ENCODE measurements at regions not wholly inside any gene's neighbourhood (a gene's known extent, or its start where the extent isn't known, plus 50 kb on each side); places are given as distances from the start of the nearest gene placed in this dataset.
"Not testable (repeated sequence)": the region's sequence is repeated elsewhere in the genome, so short reads cannot be mapped to it uniquely, and the experiment has no call there.

DNA sequence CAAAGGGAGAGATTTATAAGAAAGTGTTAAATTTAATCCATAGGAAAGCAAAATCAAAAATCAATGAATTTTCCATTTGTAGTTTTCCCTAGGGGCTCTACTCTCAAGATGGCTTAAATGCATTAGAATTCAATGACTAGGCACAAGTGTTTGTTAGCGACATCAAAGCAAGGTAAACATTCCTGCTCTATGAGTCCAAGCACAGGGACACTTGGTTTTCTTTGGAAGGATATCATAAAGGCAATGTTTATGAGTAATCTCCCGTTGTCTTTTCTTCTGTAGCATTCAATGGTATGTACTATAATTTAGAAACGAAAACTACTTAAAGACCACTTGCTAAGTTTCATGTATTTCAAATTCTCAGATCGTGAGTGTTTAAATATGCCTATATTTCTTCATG lies 54.8 kb upstream of the ZNF717 start:
- in situ Hi-C loops (cut with MboI; ENCODE audit: low pct_unique_long_range_greater_than_20kb, low sequenced_read_pairs); DNase-seq: not testable (repeated sequence)

DNA sequence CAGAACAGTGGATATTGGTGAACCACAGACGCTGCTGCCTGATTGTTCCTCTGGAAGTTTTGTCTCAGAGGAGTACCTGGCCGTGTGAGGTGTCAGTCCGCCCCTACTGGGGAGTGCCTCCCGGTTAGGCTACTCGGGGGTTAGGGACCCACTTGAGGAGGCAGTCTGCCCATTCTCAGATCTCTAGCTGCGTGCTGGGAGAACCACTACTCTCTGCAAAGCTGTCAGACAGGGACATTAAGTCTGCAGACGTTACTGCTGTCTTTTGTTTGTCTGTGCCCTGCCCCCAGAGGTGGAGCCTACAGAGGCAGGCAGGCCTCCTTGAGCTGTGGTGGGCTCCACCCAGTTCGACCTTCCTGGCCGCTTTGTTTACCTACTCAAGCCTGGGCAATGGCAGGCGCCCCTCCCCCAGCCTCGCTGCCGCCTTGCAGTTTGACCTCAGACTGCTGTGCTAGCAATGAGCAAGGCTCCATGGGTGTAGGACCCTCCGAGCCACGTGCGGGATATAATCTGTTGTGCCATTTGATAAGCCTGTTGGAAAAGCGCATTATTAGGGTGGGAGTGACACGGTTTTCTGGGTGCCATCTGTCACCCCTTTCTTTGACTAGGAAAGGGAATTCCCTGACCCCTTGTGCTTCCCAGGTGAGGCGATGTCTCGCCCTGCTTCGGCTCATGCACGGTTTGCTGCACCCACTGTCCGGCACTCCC lies 65.1 kb upstream of the ZNF717 start:
- DNase-seq; in situ Hi-C loops (cut with MboI; ENCODE audit: low pct_unique_long_range_greater_than_20kb, low sequenced_read_pairs): not testable (repeated sequence)

GRCh38 chr3:75863130-75863529 lies 77.8 kb upstream of the ZNF717 start:
- DNase-seq = no peak
- in situ Hi-C loops (cut with MboI; ENCODE audit: low pct_unique_long_range_greater_than_20kb, low sequenced_read_pairs) = no loop called here

GRCh38 chr3:75863878-75864277 lies 78.5 kb upstream of the ZNF717 start:
- no peak for DNase-seq
- in situ Hi-C loops (cut with MboI; ENCODE audit: low pct_unique_long_range_greater_than_20kb, low sequenced_read_pairs) = no loop called here

DNA sequence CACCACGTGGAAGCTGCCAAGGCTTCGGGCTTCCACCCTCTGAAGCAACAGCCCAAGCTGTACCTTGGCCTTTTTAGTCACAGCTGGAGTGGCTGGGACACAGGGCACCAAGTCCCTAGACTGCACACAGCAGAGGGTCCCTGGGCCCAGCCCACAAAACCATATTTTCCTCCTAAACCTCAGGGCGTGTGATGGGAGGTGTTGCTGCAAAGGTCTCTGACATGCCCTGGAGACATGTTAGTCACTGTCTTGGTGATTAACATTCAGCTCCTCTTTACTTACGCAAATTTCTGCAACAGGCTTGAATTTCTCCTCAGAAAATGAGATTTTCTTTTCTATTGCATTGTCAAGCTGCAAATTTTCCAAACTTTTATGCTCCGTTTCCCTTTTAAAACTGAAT lies 98.4 kb upstream of the ZNF717 start:
- DNase-seq; in situ Hi-C loops (cut with MboI; ENCODE audit: low pct_unique_long_range_greater_than_20kb, low sequenced_read_pairs): not testable (repeated sequence)

DNA sequence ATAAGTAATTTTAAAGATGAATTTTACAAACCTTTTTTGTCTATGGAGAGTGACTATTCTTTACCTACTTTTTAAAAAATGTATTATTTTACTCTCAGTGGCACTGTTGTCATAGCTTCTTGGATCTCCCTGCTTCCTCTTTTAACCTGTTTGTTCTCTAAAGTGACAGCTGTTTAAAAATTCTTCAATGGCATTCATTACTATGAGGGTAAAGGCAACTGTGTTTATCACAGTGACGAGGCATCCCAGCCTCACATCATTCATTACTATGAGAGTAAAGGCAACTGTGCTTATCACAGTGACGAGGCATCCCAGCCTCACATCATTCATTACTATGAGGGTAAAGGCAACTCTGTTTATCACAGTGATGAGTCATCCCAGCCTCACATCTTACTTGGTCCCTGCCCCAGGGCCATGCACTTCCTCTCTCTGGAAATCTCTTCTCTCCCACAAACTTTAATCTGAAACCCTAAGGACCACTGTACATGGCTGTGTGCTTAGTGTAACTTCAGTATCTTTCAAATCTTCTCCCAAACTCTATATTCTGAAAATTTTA lies 101.7 kb upstream of the ZNF717 start:
- in situ Hi-C loops (cut with MboI; ENCODE audit: low pct_unique_long_range_greater_than_20kb, low sequenced_read_pairs) = no loop called here
- no peak for DNase-seq

DNA sequence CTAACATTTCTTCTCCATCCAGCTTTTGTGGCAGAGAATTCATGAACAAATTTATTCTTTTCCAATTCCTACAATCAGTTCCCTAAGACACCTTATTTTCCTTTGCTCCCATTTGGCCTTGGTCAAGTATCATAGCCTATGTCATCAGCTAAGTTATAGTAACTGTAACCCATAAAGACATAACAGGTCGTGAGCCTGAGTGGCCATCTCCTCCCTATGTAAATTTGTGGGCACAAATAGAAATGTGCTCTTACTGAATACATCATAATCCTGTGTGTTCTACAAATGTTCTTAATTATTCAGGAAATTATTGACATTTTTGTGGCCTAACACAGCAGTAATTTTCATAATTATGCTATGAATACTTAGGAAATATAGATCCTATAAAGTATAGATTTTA lies 108.9 kb upstream of the ZNF717 start:
- in situ Hi-C loops (cut with MboI; ENCODE audit: low pct_unique_long_range_greater_than_20kb, low sequenced_read_pairs) = no loop called here
- DNase-seq = no peak

DNA sequence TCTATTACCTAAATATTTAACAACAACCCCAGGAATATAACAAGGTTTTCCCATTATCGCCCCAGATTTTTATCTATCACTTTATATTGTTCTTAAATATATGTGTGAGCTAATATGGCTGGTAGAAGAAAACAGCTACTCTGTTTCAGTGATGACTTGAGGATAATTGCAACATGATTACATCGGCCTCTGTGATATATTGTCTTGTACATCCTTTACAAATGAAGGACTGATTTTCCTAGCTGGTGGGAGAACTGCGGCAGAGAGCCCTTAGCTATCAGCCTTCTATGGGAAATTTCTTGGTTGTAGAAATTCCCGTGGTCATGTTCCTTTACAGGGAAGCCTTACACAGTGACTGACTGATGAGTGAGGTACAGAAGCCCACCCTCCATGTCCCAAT lies 110.9 kb upstream of the ZNF717 start:
- in situ Hi-C loops (cut with MboI; ENCODE audit: low pct_unique_long_range_greater_than_20kb, low sequenced_read_pairs) = no loop called here
- DNase-seq = no peak

DNA sequence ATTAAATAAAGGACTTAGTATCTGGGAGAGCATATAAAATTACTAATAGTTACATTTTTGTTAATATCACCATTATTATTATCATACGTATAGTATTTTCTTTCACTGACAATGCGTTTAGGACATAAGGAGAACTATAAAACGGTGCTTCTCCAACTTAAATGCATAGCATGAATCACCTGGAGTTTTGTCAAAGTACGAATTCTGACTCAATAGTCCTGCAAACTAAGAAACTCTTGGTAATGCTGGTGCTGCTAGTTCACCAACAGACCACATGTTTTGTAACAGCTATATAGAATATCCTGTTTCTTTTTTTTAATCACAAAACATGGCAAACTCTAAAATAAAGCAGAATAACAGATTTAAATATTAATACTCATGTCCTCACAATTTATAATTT lies 116.1 kb upstream of the ZNF717 start:
- in situ Hi-C loops (cut with MboI; ENCODE audit: low pct_unique_long_range_greater_than_20kb, low sequenced_read_pairs); DNase-seq: not testable (repeated sequence)

DNA sequence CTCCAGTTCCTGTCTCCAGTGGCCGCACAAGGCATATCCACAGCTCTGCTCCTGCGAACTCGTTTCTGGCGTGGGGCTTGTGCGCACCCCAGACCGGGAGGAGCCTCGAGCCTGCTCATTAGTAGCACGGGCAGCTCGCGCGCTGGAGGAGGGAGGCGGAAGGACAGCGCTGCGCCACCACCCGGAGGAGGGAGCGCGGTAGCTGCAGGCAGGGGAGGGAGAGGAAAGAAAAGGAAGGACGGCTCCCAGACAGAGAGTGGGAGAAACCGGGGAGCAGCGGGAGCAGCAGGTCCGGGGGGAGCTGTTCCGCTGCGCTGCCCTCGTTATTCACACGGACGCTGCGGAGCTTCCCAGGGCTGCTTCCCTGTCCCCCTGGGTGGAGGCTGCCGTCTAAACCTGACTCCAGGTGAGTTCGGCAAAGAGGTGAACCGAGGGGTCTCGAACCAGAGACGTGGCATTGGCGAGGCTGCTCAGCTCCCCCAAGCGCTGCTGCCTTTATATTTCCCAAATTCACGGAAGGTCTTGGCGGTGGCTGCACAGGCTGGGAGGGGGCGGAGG lies 121.3 kb upstream of the ZNF717 start:
- in situ Hi-C loops (cut with MboI; ENCODE audit: low pct_unique_long_range_greater_than_20kb, low sequenced_read_pairs) = no loop called here
- no peak for DNase-seq

- in situ Hi-C loops (cut with MboI; ENCODE audit: low pct_unique_long_range_greater_than_20kb, low sequenced_read_pairs) = no loop called here
- DNase-seq = no peak
Observed at GRCh38 chr3:75913800-75914350, 128.5 kb upstream of the ZNF717 start.

- DNase-seq; in situ Hi-C loops (cut with MboI; ENCODE audit: low pct_unique_long_range_greater_than_20kb, low sequenced_read_pairs): not testable (repeated sequence)
Observed at GRCh38 chr3:75914741-75915140, 129.4 kb upstream of the ZNF717 start.

- in situ Hi-C loops (cut with MboI; ENCODE audit: low pct_unique_long_range_greater_than_20kb, low sequenced_read_pairs) = no loop called here
- DNase-seq = no peak
Observed at GRCh38 chr3:75938921-75939320, 153.6 kb upstream of the ZNF717 start.

GRCh38 chr3:75951941-75952340 lies 166.6 kb upstream of the ZNF717 start:
- DNase-seq = no peak
- in situ Hi-C loops (cut with MboI; ENCODE audit: low pct_unique_long_range_greater_than_20kb, low sequenced_read_pairs) = no loop called here

- DNase-seq; in situ Hi-C loops (cut with MboI; ENCODE audit: low pct_unique_long_range_greater_than_20kb, low sequenced_read_pairs): not testable (repeated sequence)
Observed at GRCh38 chr3:75960031-75960430, 174.7 kb upstream of the ZNF717 start.

- in situ Hi-C loops (cut with MboI; ENCODE audit: low pct_unique_long_range_greater_than_20kb, low sequenced_read_pairs); DNase-seq: not testable (repeated sequence)
Observed at GRCh38 chr3:75962054-75962453, 176.7 kb upstream of the ZNF717 start.

DNA sequence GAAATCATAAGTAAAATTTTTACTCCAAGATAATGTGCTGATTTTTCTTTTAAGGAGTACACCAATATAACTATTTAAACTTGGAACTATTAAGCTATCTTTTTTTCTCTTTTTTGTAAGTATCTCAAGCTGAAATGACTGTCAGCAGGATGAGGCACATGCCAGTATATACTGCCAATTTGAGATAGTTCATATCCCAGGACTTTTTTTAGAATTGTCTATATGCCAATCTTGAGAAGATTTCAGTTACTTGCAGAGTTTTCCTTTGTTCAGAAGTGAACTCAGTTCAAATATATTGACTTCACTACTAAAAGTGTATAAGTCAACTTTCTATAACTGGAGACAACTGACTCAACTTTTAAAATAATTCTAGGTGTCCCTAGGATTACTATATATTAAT lies 181.7 kb upstream of the ZNF717 start:
- in situ Hi-C loops (cut with MboI; ENCODE audit: low pct_unique_long_range_greater_than_20kb, low sequenced_read_pairs) = no loop called here

DNA sequence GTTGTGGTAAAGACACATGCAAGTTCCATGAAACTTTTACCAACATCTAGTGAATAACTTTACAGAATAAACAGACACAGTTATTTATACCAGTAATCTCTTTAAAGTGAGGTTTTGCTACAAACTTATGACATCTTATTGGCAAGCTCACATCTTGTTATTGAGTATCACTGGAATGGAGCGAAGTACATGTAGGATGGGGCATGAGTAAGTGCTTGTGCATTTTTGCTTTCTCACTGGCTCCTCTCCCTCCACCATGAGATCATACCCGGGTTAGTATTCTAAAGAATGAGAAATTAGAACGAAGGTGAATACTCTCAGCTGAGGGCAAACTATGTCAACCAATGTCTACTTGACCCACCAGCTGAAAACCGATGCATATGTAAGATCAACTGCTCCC lies 193.3 kb upstream of the ZNF717 start:
- in situ Hi-C loops (cut with MboI; ENCODE audit: low pct_unique_long_range_greater_than_20kb, low sequenced_read_pairs) = no loop called here
- DNase-seq = no peak

More for the DNA sequence above, 181.7 kb upstream of the ZNF717 start:
- DNase-seq = no peak

DNA sequence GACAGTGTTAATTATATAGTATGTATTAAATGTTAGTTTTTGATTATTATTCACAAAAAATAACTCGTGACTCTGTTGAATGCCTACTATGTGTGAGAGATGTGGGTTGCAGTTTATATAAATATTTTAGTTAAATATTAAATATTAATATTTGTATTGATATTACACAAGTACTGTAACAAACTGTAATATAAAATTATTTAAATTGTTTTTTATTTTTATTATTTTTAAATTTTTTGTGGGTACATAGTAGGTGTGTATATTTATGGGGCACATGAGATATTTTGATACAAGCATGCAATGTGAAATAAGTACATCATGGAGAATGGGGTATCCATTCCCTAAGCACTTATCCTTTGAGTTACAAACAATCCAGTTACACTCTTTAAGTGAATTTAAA lies 196.1 kb upstream of the ZNF717 start:
- no peak for DNase-seq
- in situ Hi-C loops (cut with MboI; ENCODE audit: low pct_unique_long_range_greater_than_20kb, low sequenced_read_pairs) = no loop called here

GRCh38 chr3:75982151-75982550 lies 196.8 kb upstream of the ZNF717 start:
- in situ Hi-C loops (cut with MboI; ENCODE audit: low pct_unique_long_range_greater_than_20kb, low sequenced_read_pairs) = no loop called here

More at GRCh38 chr3:75982151-75982550, 196.8 kb upstream of the ZNF717 start:
- DNase-seq = no peak
